A549 (cell line): ENCODE measurements at regions not wholly inside any gene's neighbourhood (a gene's known extent, or its start where the extent isn't known, plus 50 kb on each side); places are given as distances from the start of the nearest gene placed in this dataset.

Experiments used
- ATAC-seq, 2 experiments: fragments of 200-7000 bp in 1 of 2; fragments of >200 bp in 1 of 2; cut with Nextera tagmentation in 1 of 2; cut with Tn5 transposase in 1 of 2; 3 replicates each; pipeline versions ENCODE4 v1.8.0 to v1.9.1; 2018 to 2020; ENCODE audit warnings: mild to moderate bottlenecking in 1 of 2, moderate library complexity in 1 of 2
- CTCF ChIA-PET: fragments of 300-600 bp; sonication (Branson Sonifier 250); formaldehyde crosslinking; extraction: SDS; loops from one replicate; lab custom pipeline; 2021; ENCODE audit warnings: antibody characterized with exemption, inconsistent platforms; lab: Yijun Ruan, JAX
- POLR2A ChIA-PET: fragments of 350-600 bp; formaldehyde crosslinking; extraction: SDS; loops from one replicate; lab custom pipeline; 2021; ENCODE audit warnings: antibody characterized with exemption, inconsistent platforms; lab: Yijun Ruan, JAX
- DNase-seq, 2 experiments: peaks; one replicate each; pipeline versions ENCODE4 v3.0.0 to v3.0.0-alpha.2; 2011 to 2016; ENCODE audit warnings: low read depth in 1 of 2, low spot score in 1 of 2
- FAIRE-seq: peaks from 2 replicates; lab custom pipeline; 2011; peaks lifted over from hg19 to GRCh38; lab: Jason Lieb, UNC
- H3K27ac ChIP-seq, 2 experiments: fragments of >200 bp; sonication (Bioruptor Twin); formaldehyde crosslinking; 3 replicates each; pipeline ENCODE4 v1.5.1; 2016 to 2017
- H3K4me1 ChIP-seq: fragments of >200 bp; sonication (Bioruptor Twin); formaldehyde crosslinking; 3 replicates; pipeline ENCODE4 v1.6.1; 2016
- H3K4me2 ChIP-seq: fragments of >200 bp; sonication (Bioruptor Twin); formaldehyde crosslinking; 3 replicates; pipeline ENCODE4 v1.6.1; 2016
- H3K4me3 ChIP-seq: fragments of >200 bp; sonication (Bioruptor Twin); formaldehyde crosslinking; 3 replicates; pipeline ENCODE4 v1.5.1; 2016
- H3K9me3 ChIP-seq: fragments of >200 bp; sonication (Bioruptor Twin); formaldehyde crosslinking; 3 replicates; pipeline ENCODE4 v1.6.1; 2016
- CBX2 ChIP-seq: fragments of 200-600 bp; sonication (generic); IDR thresholded peaks from 2 replicates; pipeline ENCODE4 v1.6.1; 2016; ENCODE audit warnings: low read depth, mild to moderate bottlenecking, borderline replicate concordance
- CTCF ChIP-seq: fragments of >200 bp; sonication (Bioruptor Twin); formaldehyde crosslinking; IDR thresholded peaks from 3 replicates; pipeline ENCODE4 v1.5.1; 2016
- E2F6 ChIP-seq: IDR thresholded peaks from 2 replicates; pipeline ENCODE4 v1.6.1; 2012; ENCODE audit warnings: low read depth, borderline replicate concordance
- EHMT2 ChIP-seq: fragments of 200-600 bp; sonication (generic); IDR thresholded peaks from 2 replicates; pipeline ENCODE4 v1.6.1; 2016; ENCODE audit warnings: antibody characterized with exemption, low read depth, mild to moderate bottlenecking, moderate library complexity
- FOSB ChIP-seq: fragments of 250-450 bp; sonication (Bioruptor Pico); IDR thresholded peaks from 2 replicates; pipeline ENCODE4 v1.5.0; 2020; ENCODE audit warnings: mild to moderate bottlenecking, moderate library complexity
- FOSL2 ChIP-seq, 2 experiments: fragments of 450-650 bp in 1 of 2; fragments of >200 bp in 1 of 2; sonication (Bioruptor Twin) in 1 of 2; formaldehyde crosslinking; IDR thresholded peaks; 2 replicates each; pipeline versions ENCODE4 v1.5.0 to v1.6.1; 2016 to 2020; ENCODE audit warnings: mild to moderate bottlenecking in 1 of 2, moderate library complexity in 1 of 2
- HES2 ChIP-seq: fragments of >200 bp; sonication (Bioruptor Twin); formaldehyde crosslinking; IDR thresholded peaks from 2 replicates; pipeline ENCODE4 v1.6.1; 2016
- HOXB5 ChIP-seq: fragments of 250-450 bp; sonication (Bioruptor Pico); IDR thresholded peaks from 2 replicates; pipeline ENCODE4 v1.5.0; 2020; ENCODE audit warnings: mild to moderate bottlenecking, moderate library complexity
- KDM1A ChIP-seq: fragments of 200-600 bp; sonication (generic); IDR thresholded peaks from 2 replicates; pipeline ENCODE4 v1.6.1; 2016; ENCODE audit warnings: low read depth, mild to moderate bottlenecking
- KDM5A ChIP-seq: fragments of 200-600 bp; sonication (generic); IDR thresholded peaks from 2 replicates; pipeline ENCODE4 v1.6.1; 2016; ENCODE audit warnings: antibody characterized with exemption, mild to moderate bottlenecking
- MAFK ChIP-seq: fragments of 450-650 bp; IDR thresholded peaks from 2 replicates; pipeline ENCODE4 v1.6.1; 2014; ENCODE audit not compliant: partially characterized antibody
- MAX ChIP-seq: IDR thresholded peaks from 2 replicates; pipeline ENCODE4 v1.6.1; 2012
- MYC ChIP-seq: IDR thresholded peaks from 2 replicates; pipeline ENCODE4 v1.6.1; 2012; ENCODE audit warnings: mild to moderate bottlenecking, inconsistent platforms, low read length, improper control_type of control experiment, borderline replicate concordance
- NFE2L2 ChIP-seq: fragments of 150-350 bp; conservative IDR thresholded peaks from 2 replicates; pipeline ENCODE4 v1.6.1; 2014; ENCODE audit warnings: low read length
- NPAS2 ChIP-seq: fragments of 250-450 bp; sonication (Bioruptor Pico); IDR thresholded peaks from 2 replicates; pipeline ENCODE4 v1.8.0; 2022; ENCODE audit warnings: mild to moderate bottlenecking, moderate library complexity, borderline replicate concordance
- NR3C1 ChIP-seq: fragments of >200 bp; sonication (Bioruptor Twin); formaldehyde crosslinking; IDR thresholded peaks from 3 replicates; pipeline ENCODE4 v1.6.1; 2017
- PBX3 ChIP-seq: IDR thresholded peaks from 2 replicates; pipeline ENCODE4 v1.6.1; 2012
- POLR2A ChIP-seq: IDR thresholded peaks from 2 replicates; pipeline ENCODE4 v1.6.1; 2012; ENCODE audit warnings: mild to moderate bottlenecking, low read length
- POLR2AphosphoS2 ChIP-seq: conservative IDR thresholded peaks from 2 replicates; pipeline ENCODE4 v1.6.1; 2012; ENCODE audit warnings: low read length, improper control_type of control experiment, inconsistent platforms
- RCOR1 ChIP-seq: fragments of 150-350 bp; IDR thresholded peaks from 2 replicates; pipeline ENCODE4 v1.6.1; 2014; ENCODE audit warnings: antibody characterized with exemption, low read length, low read depth
- REST ChIP-seq: fragments of 200-600 bp; sonication (generic); IDR thresholded peaks from 2 replicates; pipeline ENCODE4 v1.6.1; 2016; ENCODE audit warnings: antibody characterized with exemption, mild to moderate bottlenecking, moderate library complexity
- RNF2 ChIP-seq: fragments of 200-600 bp; sonication (generic); IDR thresholded peaks from 2 replicates; pipeline ENCODE4 v1.6.1; 2016; ENCODE audit warnings: low read depth, mild to moderate bottlenecking, antibody characterized with exemption, moderate library complexity, borderline replicate concordance
- SMC3 ChIP-seq: fragments of >200 bp; sonication (Bioruptor Twin); formaldehyde crosslinking; IDR thresholded peaks from 3 replicates; pipeline ENCODE4 v1.6.1; 2018; ENCODE audit warnings: inconsistent platforms
- TFCP2L1 ChIP-seq: fragments of 250-450 bp; sonication (Bioruptor Pico); IDR thresholded peaks from 2 replicates; pipeline ENCODE4 v1.5.0; 2021; ENCODE audit warnings: mild to moderate bottlenecking
- ZNF302 ChIP-seq: fragments of 250-450 bp; sonication (Bioruptor Pico); IDR thresholded peaks from 2 replicates; pipeline ENCODE4 v1.9.0; 2021; ENCODE audit warnings: inconsistent platforms, mild to moderate bottlenecking, moderate library complexity
- WGBS: methylation state at CpG from one replicate; pipeline ENCODE4 v1.1.6; 2017; ENCODE audit errors: missing lambda C conversion rate; 5-methylcytosine and 5-hydroxymethylcytosine counted together

- Histone ChIP-seq H3K27ac (no peak overlapping the region), H3K4me2 (no peak overlapping the region), H3K4me3 (no peak overlapping the region), H3K9me3 (no peaks in the 10 kb centered on the region), H3K4me1 (no peaks in the 10 kb centered on the region)
- TF ChIP-seq POLR2A = no peak
- TF ChIP-seq NR3C1 = no peak
- CTCF ChIA-PET = no interaction called here
- POLR2A ChIA-PET = no interaction called here
- 58% methylated on average over 13 of the region's 13 CpGs for WGBS
- ATAC-seq = no peak
- DNase-seq = no peak
- no peak for FAIRE-seq
These were observed 205.7 kb downstream of the SNX19 start for GRCh38 chr11:130710497-130711012.

- Histone ChIP-seq H3K27ac (no peak overlapping the region), H3K4me3 (no peak overlapping the region), H3K4me1 (no peaks in the 10 kb centered on the region), H3K4me2 (no peak overlapping the region), H3K9me3 (no peaks in the 10 kb centered on the region)
- ChIA-PET CTCF (no interaction called here), POLR2A (no interaction called here)
- WGBS = 61% methylated on average over 5 of the region's 6 CpGs
- no peak for DNase-seq
- TF ChIP-seq EHMT2 (no peak), HES2 (no peak), FOSL2 (IDR thresholded peaks at IDR 0.05) (no peak), FOSL2 (CRISPR knock-in tag; IDR thresholded peaks at IDR 0.05) (no peak), FOSB (no peak), CTCF (no peak), SMC3 (no peak), CBX2 (no peak), MAX (no peak), PBX3 (no peak), POLR2AphosphoS2 (no peak)
- no peak for FAIRE-seq
- ATAC-seq = no peak
These were observed 205.1 kb downstream of the SNX19 start for GRCh38 chr11:130711193-130711592.

GRCh38 chr11:130712480-130712879 is 203.8 kb downstream of the SNX19 start:
- FAIRE-seq (no peak), ATAC-seq (no peak), DNase-seq (no peak)
- no peaks in the 10 kb centered on the region for H3K9me3 ChIP-seq
- H3K4me3 ChIP-seq = no peak overlapping the region
- H3K4me1 ChIP-seq = no peaks in the 10 kb centered on the region
- no peak for TF ChIP-seq RCOR1
- TF ChIP-seq KDM5A = no peak
- no peak for TF ChIP-seq MYC
- TF ChIP-seq E2F6 = no peak
- TF ChIP-seq RNF2 = no peak
- no peak for TF ChIP-seq REST
- no peak for TF ChIP-seq ZNF302
- TF ChIP-seq KDM1A = no peak
- TF ChIP-seq MAFK = no peak
- TF ChIP-seq NPAS2 = no peak
- TF ChIP-seq HOXB5 (CRISPR knock-in tag) = no peak
- no peak for TF ChIP-seq POLR2A
- TF ChIP-seq TFCP2L1 (CRISPR knock-in tag) = no peak
- TF ChIP-seq NFE2L2 = no peak
- no peak overlapping the region for H3K4me2 ChIP-seq
- H3K27ac ChIP-seq = no peak overlapping the region
- ChIA-PET POLR2A (no interaction called here), CTCF (interaction anchor here (1.0 kb wide), 1 partner anchor 12 kb away, joined by 3 read pairs; no protein-coding TSS in a partner anchor)
